Neural cell (in vitro differentiated cells): ENCODE measurements at regions not wholly inside any gene's neighbourhood (a gene's known extent, or its start where the extent isn't known, plus 50 kb on each side); places are given as distances from the start of the nearest gene placed in this dataset.

ENCODE experiments used
- H2AFZ ChIP-seq: fragments of 200-600, 300-800 bp; sonication (generic), shearing (Covaris generic); 2 replicates; pipeline ENCODE4 v1.6.0; 2014; ENCODE audit warnings: low read depth, mild to moderate bottlenecking, antibody characterized with exemption, low read length, moderate library complexity
- H3F3A ChIP-seq: fragments of 200-600 bp; shearing (Covaris generic); 2 replicates; pipeline ENCODE4 v1.6.1; 2016; ENCODE audit warnings: mild to moderate bottlenecking, moderate library complexity, mixed read lengths, antibody characterized with exemption, low read length; ENCODE audit not compliant: insufficient read depth, poor library complexity, severe bottlenecking
- H3K27ac ChIP-seq: fragments of 200-600, 300-800 bp; sonication (generic), shearing (Covaris generic); 2 replicates; pipeline ENCODE4 v1.5.1; 2014; ENCODE audit warnings: mild to moderate bottlenecking, low read length, moderate library complexity
- H3K27me3 ChIP-seq: fragments of 300-800, 200-600 bp; sonication (generic), shearing (Covaris generic); 2 replicates; pipeline ENCODE4 v1.6.0; 2014; ENCODE audit warnings: mild to moderate bottlenecking, low read depth, low read length, moderate library complexity; ENCODE audit not compliant: insufficient read depth
- H3K36me3 ChIP-seq: fragments of 300-800, 200-600 bp; sonication (generic), shearing (Covaris generic); 2 replicates; pipeline ENCODE4 v1.5.1; 2014; ENCODE audit warnings: mild to moderate bottlenecking, antibody characterized with exemption, low read length, moderate library complexity; ENCODE audit not compliant: insufficient read depth
- H3K4me2 ChIP-seq: fragments of 300-800, 200-600 bp; sonication (generic), shearing (Covaris generic); 2 replicates; pipeline ENCODE4 v1.6.0; 2014; ENCODE audit warnings: mild to moderate bottlenecking, low read length
- H3K4me3 ChIP-seq: fragments of 300-800, 200-600 bp; sonication (generic), shearing (Covaris generic); 2 replicates; pipeline ENCODE4 v1.5.1; 2014; ENCODE audit warnings: mild to moderate bottlenecking, low read length, moderate library complexity
- H3K79me2 ChIP-seq: fragments of 200-600 bp; shearing (Covaris generic); replicated peaks from 2 replicates; pipeline ENCODE4 v1.6.0; 2014; ENCODE audit warnings: mild to moderate bottlenecking, low read length, moderate library complexity; ENCODE audit not compliant: insufficient read depth
- H3K9ac ChIP-seq: fragments of 300-800, 200-600 bp; sonication (generic), shearing (Covaris generic); 2 replicates; pipeline ENCODE4 v1.6.1; 2016; ENCODE audit warnings: mild to moderate bottlenecking, low read length, mixed read lengths
- H3K9me2 ChIP-seq: fragments of 200-600 bp; shearing (Covaris generic); 2 replicates; pipeline ENCODE4 v1.6.1; 2016; ENCODE audit warnings: mild to moderate bottlenecking, low read length, mixed read lengths; ENCODE audit not compliant: insufficient read depth
- H3K9me3 ChIP-seq: fragments of 200-600, 300-800 bp; sonication (generic), shearing (Covaris generic); 2 replicates; pipeline ENCODE4 v1.6.1; 2016; ENCODE audit warnings: mild to moderate bottlenecking, mixed run types, low read length, moderate library complexity, mixed read lengths
- H4K20me1 ChIP-seq: fragments of 200-600 bp; shearing (Covaris generic); 2 replicates; pipeline ENCODE4 v1.6.1; 2016; ENCODE audit warnings: mild to moderate bottlenecking, mixed run types; ENCODE audit not compliant: insufficient read depth
- EP300 ChIP-seq: fragments of 450-650 bp; conservative IDR thresholded peaks from 2 replicates; pipeline ENCODE4 v1.6.1; 2014; ENCODE audit warnings: antibody characterized with exemption, mild to moderate bottlenecking, moderate library complexity; ENCODE audit not compliant: poor library complexity, severe bottlenecking
- EZH2 ChIP-seq: fragments of 200-600, 300-800 bp; shearing (Covaris generic), sonication (generic); IDR thresholded peaks from 2 replicates; pipeline ENCODE4 v1.6.1; 2014; ENCODE audit warnings: antibody characterized with exemption, low read length, borderline replicate concordance, mild to moderate bottlenecking; ENCODE audit not compliant: insufficient read depth, poor library complexity, severe bottlenecking
- MXI1 ChIP-seq: fragments of 450-650 bp; conservative IDR thresholded peaks from 2 replicates; pipeline ENCODE4 v1.6.1; 2014; ENCODE audit warnings: antibody characterized with exemption, mild to moderate bottlenecking; ENCODE audit not compliant: poor library complexity, severe bottlenecking
- POLR2AphosphoS5 ChIP-seq: IDR thresholded peaks from 2 replicates; pipeline ENCODE4 v1.6.1; 2012
- RAD21 ChIP-seq: fragments of 450-650 bp; conservative IDR thresholded peaks from 2 replicates; pipeline ENCODE4 v1.6.1; 2014; ENCODE audit warnings: antibody characterized with exemption, mild to moderate bottlenecking, moderate library complexity
- SMC3 ChIP-seq: fragments of 450-650 bp; conservative IDR thresholded peaks from 2 replicates; pipeline ENCODE4 v1.6.1; 2014; ENCODE audit warnings: antibody characterized with exemption, mild to moderate bottlenecking, moderate library complexity; ENCODE audit not compliant: poor library complexity
- TAF1 ChIP-seq: IDR thresholded peaks from 2 replicates; pipeline ENCODE4 v1.6.1; 2012; ENCODE audit warnings: low read depth
- TF ChIP-seq, protein P1 (sequence below): fragments of 450-650 bp; IDR thresholded peaks from 2 replicates; pipeline ENCODE4 v1.5.1; 2014; ENCODE audit warnings: antibody characterized with exemption, mild to moderate bottlenecking, moderate library complexity; ENCODE audit not compliant: poor library complexity, severe bottlenecking
- TF ChIP-seq, protein P2 (sequence below): IDR thresholded peaks from 2 replicates; pipeline ENCODE4 v1.6.1; 2012; ENCODE audit warnings: borderline replicate concordance

DNA sequence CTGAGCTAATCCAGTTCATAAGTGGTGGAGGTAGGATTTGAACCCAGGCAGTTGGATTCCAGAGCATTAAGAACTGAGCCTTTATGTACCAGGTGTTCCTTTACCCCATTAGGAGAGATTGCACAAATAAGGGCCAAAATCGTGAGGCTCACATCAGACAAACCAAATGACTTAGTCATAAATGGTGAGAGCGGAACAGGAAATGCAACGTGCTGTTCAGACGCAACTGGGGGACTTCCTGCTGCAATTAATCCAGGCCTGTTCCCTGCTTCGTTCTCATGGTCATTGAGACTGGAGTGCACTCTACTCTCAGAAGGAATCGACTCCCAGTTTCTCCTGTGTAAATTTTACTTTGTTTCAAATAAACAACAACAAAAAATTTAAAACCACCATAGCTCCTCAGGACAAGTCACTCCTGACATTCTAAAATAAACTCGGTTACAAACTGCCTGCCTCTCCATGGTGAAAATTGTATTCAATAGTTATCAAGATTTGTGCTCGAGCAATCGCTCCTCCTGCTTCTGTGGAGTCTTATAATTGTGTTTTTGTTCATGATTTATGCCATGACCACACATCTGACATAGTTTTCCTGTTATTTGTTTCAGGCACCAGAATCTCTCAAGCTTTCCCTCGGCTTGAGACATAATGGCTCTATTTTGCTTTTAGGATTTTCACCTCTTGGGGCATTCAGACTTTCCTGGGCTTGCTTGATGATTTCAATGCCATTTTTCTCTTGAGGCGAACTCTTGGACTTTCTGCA lies 115.3 kb upstream of the BMPER start:
- no peak overlapping the region for H3K27ac ChIP-seq

DNA sequence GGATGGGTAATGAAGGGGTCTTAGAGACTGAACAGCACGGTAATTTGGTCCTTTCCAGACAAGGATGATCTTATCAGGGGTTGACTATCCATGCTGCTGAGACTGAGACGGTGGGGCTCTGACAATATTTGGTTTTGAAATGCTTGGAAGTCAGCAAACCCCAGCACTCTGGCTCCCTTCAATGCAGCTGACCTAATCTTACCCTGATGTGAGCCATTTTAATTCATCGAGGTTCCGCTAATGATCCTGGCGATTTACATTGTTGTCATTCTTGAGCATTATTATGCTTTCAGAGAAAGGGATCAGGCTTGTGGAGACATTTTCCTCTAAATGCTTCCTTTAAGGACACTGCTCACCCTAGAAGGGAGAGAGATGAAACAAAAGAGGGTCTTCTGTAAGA lies 114.6 kb upstream of the BMPER start:
- H3K36me3 ChIP-seq: no peaks in the 10 kb centered on the region
- H3K4me3 ChIP-seq: no peak overlapping the region
- no peaks in the 10 kb centered on the region for H3K9me2 ChIP-seq
- H3K27ac ChIP-seq: no peak overlapping the region
- no peaks in the 10 kb centered on the region for H3F3A ChIP-seq
- no peak overlapping the region for H2AFZ ChIP-seq
- no peaks in the 10 kb centered on the region for H3K27me3 ChIP-seq
- no peak overlapping the region for H3K9ac ChIP-seq
- no peaks in the 10 kb centered on the region for H4K20me1 ChIP-seq
- TF ChIP-seq TAF1 (no peak), EZH2 (no peak), EP300 (no peak), SMC3 (no peak), RAD21 (no peak), POLR2AphosphoS5 (no peak), MXI1 (no peak)
- TF ChIP-seq, protein P1, sequence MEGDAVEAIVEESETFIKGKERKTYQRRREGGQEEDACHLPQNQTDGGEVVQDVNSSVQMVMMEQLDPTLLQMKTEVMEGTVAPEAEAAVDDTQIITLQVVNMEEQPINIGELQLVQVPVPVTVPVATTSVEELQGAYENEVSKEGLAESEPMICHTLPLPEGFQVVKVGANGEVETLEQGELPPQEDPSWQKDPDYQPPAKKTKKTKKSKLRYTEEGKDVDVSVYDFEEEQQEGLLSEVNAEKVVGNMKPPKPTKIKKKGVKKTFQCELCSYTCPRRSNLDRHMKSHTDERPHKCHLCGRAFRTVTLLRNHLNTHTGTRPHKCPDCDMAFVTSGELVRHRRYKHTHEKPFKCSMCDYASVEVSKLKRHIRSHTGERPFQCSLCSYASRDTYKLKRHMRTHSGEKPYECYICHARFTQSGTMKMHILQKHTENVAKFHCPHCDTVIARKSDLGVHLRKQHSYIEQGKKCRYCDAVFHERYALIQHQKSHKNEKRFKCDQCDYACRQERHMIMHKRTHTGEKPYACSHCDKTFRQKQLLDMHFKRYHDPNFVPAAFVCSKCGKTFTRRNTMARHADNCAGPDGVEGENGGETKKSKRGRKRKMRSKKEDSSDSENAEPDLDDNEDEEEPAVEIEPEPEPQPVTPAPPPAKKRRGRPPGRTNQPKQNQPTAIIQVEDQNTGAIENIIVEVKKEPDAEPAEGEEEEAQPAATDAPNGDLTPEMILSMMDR: no peak
- TF ChIP-seq, protein P2, sequence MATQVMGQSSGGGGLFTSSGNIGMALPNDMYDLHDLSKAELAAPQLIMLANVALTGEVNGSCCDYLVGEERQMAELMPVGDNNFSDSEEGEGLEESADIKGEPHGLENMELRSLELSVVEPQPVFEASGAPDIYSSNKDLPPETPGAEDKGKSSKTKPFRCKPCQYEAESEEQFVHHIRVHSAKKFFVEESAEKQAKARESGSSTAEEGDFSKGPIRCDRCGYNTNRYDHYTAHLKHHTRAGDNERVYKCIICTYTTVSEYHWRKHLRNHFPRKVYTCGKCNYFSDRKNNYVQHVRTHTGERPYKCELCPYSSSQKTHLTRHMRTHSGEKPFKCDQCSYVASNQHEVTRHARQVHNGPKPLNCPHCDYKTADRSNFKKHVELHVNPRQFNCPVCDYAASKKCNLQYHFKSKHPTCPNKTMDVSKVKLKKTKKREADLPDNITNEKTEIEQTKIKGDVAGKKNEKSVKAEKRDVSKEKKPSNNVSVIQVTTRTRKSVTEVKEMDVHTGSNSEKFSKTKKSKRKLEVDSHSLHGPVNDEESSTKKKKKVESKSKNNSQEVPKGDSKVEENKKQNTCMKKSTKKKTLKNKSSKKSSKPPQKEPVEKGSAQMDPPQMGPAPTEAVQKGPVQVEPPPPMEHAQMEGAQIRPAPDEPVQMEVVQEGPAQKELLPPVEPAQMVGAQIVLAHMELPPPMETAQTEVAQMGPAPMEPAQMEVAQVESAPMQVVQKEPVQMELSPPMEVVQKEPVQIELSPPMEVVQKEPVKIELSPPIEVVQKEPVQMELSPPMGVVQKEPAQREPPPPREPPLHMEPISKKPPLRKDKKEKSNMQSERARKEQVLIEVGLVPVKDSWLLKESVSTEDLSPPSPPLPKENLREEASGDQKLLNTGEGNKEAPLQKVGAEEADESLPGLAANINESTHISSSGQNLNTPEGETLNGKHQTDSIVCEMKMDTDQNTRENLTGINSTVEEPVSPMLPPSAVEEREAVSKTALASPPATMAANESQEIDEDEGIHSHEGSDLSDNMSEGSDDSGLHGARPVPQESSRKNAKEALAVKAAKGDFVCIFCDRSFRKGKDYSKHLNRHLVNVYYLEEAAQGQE: no peak
- no peaks in the 10 kb centered on the region for H3K9me3 ChIP-seq
- H3K79me2 ChIP-seq: no peaks in the 10 kb centered on the region
- H3K4me2 ChIP-seq: no peak overlapping the region

More for the DNA sequence above, 115.3 kb upstream of the BMPER start:
- no peaks in the 10 kb centered on the region for H4K20me1 ChIP-seq
- no peaks in the 10 kb centered on the region for H3K9me2 ChIP-seq
- no peaks in the 10 kb centered on the region for H3K9me3 ChIP-seq
- no peaks in the 10 kb centered on the region for H3F3A ChIP-seq
- no peaks in the 10 kb centered on the region for H3K27me3 ChIP-seq
- no peaks in the 10 kb centered on the region for H3K36me3 ChIP-seq
- no peaks in the 10 kb centered on the region for H3K79me2 ChIP-seq
- TF ChIP-seq RAD21 (no peak), POLR2AphosphoS5 (no peak), MXI1 (no peak), EZH2 (no peak), SMC3 (no peak), EP300 (no peak)
- TF ChIP-seq, protein P2: no peak
- TF ChIP-seq, protein P1: no peak
- H3K9ac ChIP-seq: no peak overlapping the region
- H3K4me3 ChIP-seq: no peak overlapping the region
- no peak overlapping the region for H3K4me2 ChIP-seq
- H2AFZ ChIP-seq: no peak overlapping the region
